DND-41 (cell line): ENCODE measurements at regions not wholly inside any gene's neighbourhood (a gene's known extent, or its start where the extent isn't known, plus 50 kb on each side); places are given as distances from the start of the nearest gene placed in this dataset.
"Not testable (repeated sequence)": the region's sequence is repeated elsewhere in the genome, so short reads cannot be mapped to it uniquely, and the experiment has no call there.

Experiments
- EZH2 ChIP-seq: IDR thresholded peaks from 3 replicates; pipeline ENCODE4 v1.6.1; 2012; ENCODE audit warnings: borderline replicate concordance, low read depth, mild to moderate bottlenecking, moderate library complexity, low read length, inconsistent platforms; ENCODE audit not compliant: severe bottlenecking
- TF ChIP-seq, protein P1 (sequence below): IDR thresholded peaks from 2 replicates; pipeline ENCODE4 v1.5.1; 2012; ENCODE audit warnings: borderline replicate concordance, low read length, moderate library complexity, mild to moderate bottlenecking; ENCODE audit not compliant: poor library complexity, severe bottlenecking; ENCODE audit errors: extremely low read depth

DNA sequence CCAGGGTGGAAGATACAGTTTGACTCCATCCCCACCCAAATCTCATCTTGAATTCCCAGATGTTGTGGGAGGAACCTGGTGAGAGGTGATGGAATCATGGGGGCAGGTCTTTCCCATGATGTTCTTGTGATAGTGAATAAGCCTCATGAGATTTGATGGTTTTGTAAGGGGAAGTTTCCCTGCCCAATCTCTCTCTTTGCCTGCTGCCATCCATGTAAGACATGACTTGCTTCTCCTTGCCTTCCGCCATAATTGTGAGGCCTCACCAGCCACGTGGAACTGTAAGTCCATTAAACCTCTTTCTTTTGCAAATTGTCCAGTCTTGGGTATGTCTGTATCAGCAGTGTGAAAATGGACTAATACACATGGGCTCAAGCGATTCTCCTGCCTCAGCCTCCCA, 59.4 kb upstream of the LHX5 start:
- TF ChIP-seq, protein P1, sequence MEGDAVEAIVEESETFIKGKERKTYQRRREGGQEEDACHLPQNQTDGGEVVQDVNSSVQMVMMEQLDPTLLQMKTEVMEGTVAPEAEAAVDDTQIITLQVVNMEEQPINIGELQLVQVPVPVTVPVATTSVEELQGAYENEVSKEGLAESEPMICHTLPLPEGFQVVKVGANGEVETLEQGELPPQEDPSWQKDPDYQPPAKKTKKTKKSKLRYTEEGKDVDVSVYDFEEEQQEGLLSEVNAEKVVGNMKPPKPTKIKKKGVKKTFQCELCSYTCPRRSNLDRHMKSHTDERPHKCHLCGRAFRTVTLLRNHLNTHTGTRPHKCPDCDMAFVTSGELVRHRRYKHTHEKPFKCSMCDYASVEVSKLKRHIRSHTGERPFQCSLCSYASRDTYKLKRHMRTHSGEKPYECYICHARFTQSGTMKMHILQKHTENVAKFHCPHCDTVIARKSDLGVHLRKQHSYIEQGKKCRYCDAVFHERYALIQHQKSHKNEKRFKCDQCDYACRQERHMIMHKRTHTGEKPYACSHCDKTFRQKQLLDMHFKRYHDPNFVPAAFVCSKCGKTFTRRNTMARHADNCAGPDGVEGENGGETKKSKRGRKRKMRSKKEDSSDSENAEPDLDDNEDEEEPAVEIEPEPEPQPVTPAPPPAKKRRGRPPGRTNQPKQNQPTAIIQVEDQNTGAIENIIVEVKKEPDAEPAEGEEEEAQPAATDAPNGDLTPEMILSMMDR = not testable (repeated sequence)
- not testable (repeated sequence) for TF ChIP-seq EZH2
